HG03135 (cell line): ENCODE measurements at regions not wholly inside any gene's neighbourhood (a gene's known extent, or its start where the extent isn't known, plus 50 kb on each side); places are given as distances from the start of the nearest gene placed in this dataset.
"Not testable (repeated sequence)": the region's sequence is repeated elsewhere in the genome, so short reads cannot be mapped to it uniquely, and the experiment has no call there.

Experiments
- ATAC-seq: cut with Tn5 transposase; IDR thresholded peaks from one replicate; pipeline ENCODE4 v1.9.1; 2021; ENCODE audit warnings: mild to moderate bottlenecking, moderate library complexity; ENCODE audit not compliant: unreplicated experiment

DNA sequence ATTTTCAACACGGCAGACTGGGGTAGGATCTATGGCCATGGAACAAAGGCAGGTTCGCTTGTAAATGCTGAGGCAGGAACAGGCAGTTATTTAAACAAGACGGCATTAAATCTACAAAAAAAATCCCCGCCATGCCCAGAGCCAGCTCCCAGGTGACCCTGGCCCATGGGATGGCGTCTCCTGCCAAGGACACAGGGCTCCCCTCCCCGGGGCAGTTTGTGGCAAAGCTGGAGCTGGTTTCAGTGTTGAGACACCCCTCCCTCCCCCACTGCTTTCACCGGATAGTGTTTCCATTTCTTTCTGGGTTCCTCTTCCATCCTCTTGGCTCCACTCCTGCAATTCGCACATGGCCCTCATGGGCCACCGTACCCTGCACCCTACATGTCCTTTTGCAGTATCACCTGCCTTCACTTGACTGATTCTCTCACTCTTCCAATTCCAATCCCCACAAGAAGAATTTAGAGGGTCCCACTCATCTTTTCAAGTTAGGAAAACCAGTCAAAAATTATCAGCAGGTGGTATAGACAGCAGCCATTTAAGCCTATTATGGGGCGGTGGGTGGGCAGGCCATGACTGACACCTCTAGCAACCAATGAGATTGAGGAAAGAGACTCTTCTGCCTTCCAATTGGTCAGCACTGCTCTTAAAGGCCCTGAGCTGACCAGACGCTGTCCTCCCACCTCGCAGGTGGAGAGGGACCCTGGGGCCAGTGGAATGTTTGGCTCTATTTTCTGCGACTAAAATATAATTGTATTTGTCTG, 52.0 kb downstream of the OLIG1 start:
- ATAC-seq, result no peak

GRCh38 chr21:33122507-33122906, 52.6 kb downstream of the OLIG1 start:
- no peak for ATAC-seq

- no peak for ATAC-seq
Observed at GRCh38 chr21:33123374-33124123, 53.6 kb downstream of the OLIG1 start.

- no peak for ATAC-seq
Observed at GRCh38 chr21:33124889-33125288, 54.9 kb downstream of the OLIG1 start.

- ATAC-seq, result no peak
Observed at GRCh38 chr21:33125680-33126375, 55.9 kb downstream of the OLIG1 start.

DNA sequence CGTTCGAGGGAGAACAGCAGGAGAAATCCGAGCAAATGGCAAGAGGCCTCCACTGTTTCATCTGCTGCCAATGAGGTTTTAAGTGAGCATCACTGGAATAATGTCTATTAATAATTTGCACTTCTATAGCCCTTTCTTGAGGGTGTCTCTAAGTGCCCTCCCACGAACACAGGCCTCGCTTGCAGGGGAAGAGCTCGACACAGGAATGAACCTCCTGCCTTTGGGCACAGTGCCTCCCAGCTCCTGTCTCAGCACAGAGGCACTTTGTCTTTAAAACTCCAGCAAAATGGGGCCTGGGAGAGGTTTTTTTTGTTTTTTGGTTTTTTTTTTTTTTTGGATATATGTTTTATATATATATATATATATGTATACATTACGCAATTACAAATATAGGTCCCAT, 56.6 kb downstream of the OLIG1 start:
- ATAC-seq, result no peak

GRCh38 chr21:33127154-33127867, 57.4 kb downstream of the OLIG1 start:
- peak; percentile 69 for ATAC-seq

GRCh38 chr21:33127868-33128242, 57.9 kb downstream of the OLIG1 start:
- no peak for ATAC-seq

DNA sequence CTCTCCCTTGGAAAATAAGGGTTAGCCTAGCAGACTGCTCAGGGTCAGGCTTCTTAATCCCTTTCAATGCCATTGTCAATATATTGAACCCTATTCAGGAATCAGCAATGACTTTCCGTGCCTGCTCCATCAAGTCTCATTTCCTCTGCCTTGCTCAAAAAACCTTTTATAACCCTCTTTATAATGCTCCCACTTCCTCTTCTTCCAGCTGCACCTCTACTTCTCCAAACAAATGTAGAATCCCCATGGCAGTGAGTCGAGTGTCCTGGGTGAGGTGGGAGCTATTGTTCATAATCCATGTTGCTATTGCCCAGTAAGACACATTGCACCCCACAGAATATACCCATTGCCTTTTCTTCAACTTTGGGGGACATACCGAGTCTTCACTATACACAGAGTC, 58.6 kb downstream of the OLIG1 start:
- ATAC-seq, result no peak

- ATAC-seq, result no peak
Observed at GRCh38 chr21:33132054-33132453, 62.1 kb downstream of the OLIG1 start.

DNA sequence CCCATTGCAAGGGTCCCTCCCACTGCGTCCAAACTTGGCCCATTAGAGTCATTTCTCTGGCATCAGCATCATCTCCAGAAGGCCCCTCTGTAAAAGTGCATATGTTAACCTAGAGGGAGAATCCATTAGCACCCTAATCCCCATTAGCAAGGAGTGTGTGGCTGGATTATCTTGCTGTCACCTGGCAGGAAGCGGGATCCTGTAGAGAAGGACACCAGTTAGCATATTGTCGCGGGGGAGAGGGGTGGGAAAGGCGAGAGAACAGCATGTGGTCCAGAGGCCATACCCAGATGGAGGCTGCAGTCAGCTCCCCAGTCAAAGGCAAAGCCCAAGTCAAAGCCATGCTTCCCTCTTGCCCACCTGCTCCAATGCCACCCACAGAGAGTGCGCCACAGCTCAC, 64.0 kb downstream of the OLIG1 start:
- ATAC-seq, result no peak

DNA sequence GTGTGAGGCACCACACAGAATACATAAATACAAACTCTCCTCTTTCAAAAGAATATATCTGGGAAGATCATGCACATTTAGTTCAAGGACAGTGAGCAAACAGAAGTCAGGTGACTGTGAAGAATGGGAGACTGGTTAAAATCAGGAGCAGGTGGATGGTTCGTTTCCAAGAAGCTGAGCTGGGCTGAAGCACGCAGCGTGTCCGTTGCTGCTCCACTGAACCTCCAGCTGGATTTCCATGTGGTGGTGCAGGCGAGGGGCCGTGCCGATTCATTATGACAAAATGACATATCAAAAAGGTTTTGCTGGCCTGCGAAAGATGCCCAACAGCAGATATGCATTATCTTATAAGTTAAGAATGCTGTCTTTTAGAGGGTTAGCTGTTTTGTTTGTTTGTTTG, 66.0 kb downstream of the OLIG1 start:
- no peak for ATAC-seq

DNA sequence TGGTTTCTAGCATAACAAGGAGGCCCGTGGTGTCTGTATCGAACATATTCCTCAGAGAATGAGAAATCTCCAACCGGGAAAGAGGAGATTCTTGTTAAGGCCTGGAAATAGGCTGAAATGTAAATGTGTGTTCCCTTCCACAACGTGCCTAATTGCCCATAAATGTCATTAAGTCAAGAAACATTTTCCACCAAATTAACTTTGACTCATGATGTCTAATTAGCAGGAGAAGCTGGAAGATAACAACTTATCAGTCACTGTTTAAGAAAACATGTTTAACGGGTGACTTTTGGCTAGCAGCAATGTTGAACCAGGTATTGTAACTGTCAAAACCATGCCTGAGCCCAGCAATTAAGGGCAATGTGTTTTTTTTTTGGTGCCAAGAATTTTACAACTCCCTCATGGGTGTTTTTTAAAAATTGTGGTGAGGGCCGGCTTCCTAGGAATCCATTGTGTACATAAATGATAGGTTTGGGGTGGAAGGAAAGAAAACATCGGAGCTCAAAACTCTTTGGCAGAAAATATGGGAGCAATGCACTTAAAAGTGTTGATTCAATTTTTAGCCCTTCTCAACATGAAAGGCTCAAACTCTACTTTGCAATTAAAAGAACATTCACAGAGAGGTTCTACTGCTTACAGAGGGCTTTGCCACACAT, 67.0 kb downstream of the OLIG1 start:
- no peak for ATAC-seq

GRCh38 chr21:33139084-33139483, 69.1 kb downstream of the OLIG1 start:
- no peak for ATAC-seq

- ATAC-seq, result no peak
Observed at GRCh38 chr21:33140288-33140687, 70.3 kb downstream of the OLIG1 start.

GRCh38 chr21:33146467-33146866, 76.5 kb downstream of the OLIG1 start:
- no peak for ATAC-seq

- ATAC-seq, result no peak
Observed at GRCh38 chr21:33149181-33149580, 79.2 kb downstream of the OLIG1 start.

GRCh38 chr21:33150968-33151367, 78.8 kb upstream of the IFNAR2 start:
- not testable (repeated sequence) for ATAC-seq

- no peak for ATAC-seq
Observed at GRCh38 chr21:33151941-33152731, 77.6 kb upstream of the IFNAR2 start.

DNA sequence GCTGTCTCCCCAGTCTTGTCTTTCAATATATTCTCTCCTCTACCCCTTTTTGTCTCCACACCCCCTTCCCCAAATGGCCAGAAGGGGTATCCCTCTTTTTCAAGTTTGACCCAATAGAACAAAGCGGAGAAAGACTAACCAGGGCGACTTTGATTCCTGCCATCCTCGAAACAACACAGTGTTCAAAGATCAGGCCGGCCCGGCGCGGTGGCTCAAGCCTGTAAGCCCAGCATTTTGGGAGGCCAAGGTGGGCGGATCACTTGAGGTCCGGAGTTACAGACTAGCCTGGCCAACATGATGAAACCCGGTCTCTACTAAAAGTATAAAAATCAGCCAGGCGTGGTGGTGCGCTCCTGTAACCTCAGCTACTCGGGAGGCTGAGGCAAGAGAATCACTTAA, 77.0 kb upstream of the IFNAR2 start:
- no peak for ATAC-seq
